HepG2 (cell line): ENCODE measurements at regions not wholly inside any gene's neighbourhood (a gene's known extent, or its start where the extent isn't known, plus 50 kb on each side); places are given as distances from the start of the nearest gene placed in this dataset.

Source experiments
- AFF4 ChIP-seq: sonication (generic); formaldehyde crosslinking; IDR thresholded peaks from 2 replicates; pipeline ENCODE4 v1.4.0; 2020; ENCODE audit warnings: missing genetic modification reagents
- CSRNP1 ChIP-seq: sonication (generic); formaldehyde crosslinking; IDR thresholded peaks from 2 replicates; pipeline ENCODE4 v1.8.1; 2023; ENCODE audit warnings: mild to moderate bottlenecking, missing genetic modification reagents
- EP300 ChIP-seq, 3 experiments: sonication (generic) in 1 of 3; formaldehyde crosslinking in 1 of 3; IDR thresholded peaks; 2 replicates each; pipeline versions ENCODE4 v1.5.1 to v1.6.1; 2011 to 2020; ENCODE audit warnings: low read depth in 2 of 3, low read length in 2 of 3, borderline replicate concordance in 1 of 3, improper control_type of control experiment in 1 of 3, mild to moderate bottlenecking in 1 of 3, missing genetic modification reagents in 1 of 3, moderate library complexity in 1 of 3
- FOXM1 ChIP-seq: sonication (generic); formaldehyde crosslinking; IDR thresholded peaks from 2 replicates; pipeline ENCODE4 v1.5.0; 2020; ENCODE audit warnings: missing genetic modification reagents
- HBP1 ChIP-seq: IDR thresholded peaks from 2 replicates; pipeline ENCODE4 v1.6.1; 2016; ENCODE audit warnings: low read depth, control low read depth
- POLR2A ChIP-seq, 2 experiments: IDR thresholded peaks; 2 replicates each; pipeline ENCODE4 v1.6.1; 2011; ENCODE audit warnings: low read depth in 2 of 2, low read length in 2 of 2, mild to moderate bottlenecking in 1 of 2, moderate library complexity in 1 of 2; ENCODE audit not compliant: insufficient read depth in 1 of 2
- RFXANK ChIP-seq: IDR thresholded peaks from 2 replicates; pipeline ENCODE4 v1.6.1; 2016
- USF2 ChIP-seq, 2 experiments: sonication (generic) in 1 of 2; formaldehyde crosslinking in 1 of 2; IDR thresholded peaks; 2 replicates each; pipeline versions ENCODE4 v1.5.1 to v1.6.1; 2011 to 2020; ENCODE audit warnings: borderline replicate concordance in 1 of 2, low read depth in 1 of 2, low read length in 1 of 2, mild to moderate bottlenecking in 1 of 2, missing genetic modification reagents in 1 of 2, moderate library complexity in 1 of 2
- ZBTB20 ChIP-seq: sonication (generic); formaldehyde crosslinking; IDR thresholded peaks from 2 replicates; pipeline ENCODE4 v1.8.1; 2023; ENCODE audit warnings: missing genetic modification reagents, low read depth, mild to moderate bottlenecking, borderline replicate concordance
- ZC3H4 ChIP-seq: sonication (generic); formaldehyde crosslinking; IDR thresholded peaks from 2 replicates; pipeline ENCODE4 v1.4.0; 2020; ENCODE audit warnings: missing genetic modification reagents, borderline replicate concordance

GRCh38 chr4:81984746-81985145 is 389.0 kb downstream of the HNRNPD start:
- TF ChIP-seq POLR2A (IDR thresholded peaks at IDR 0.05; ENCODE audit: insufficient read depth in 1 of 2, low read depth in 2 of 2, low read length in 2 of 2) (no peak), AFF4 (CRISPR knock-in tag) (no peak), HBP1 (no peak), CSRNP1 (CRISPR knock-in tag) (no peak), RFXANK (CRISPR knock-in tag) (no peak), ZC3H4 (CRISPR knock-in tag) (no peak), USF2 (IDR thresholded peaks at IDR 0.05; ENCODE audit: low read depth, low read length) (no peak), USF2 (CRISPR knock-in tag; IDR thresholded peaks at IDR 0.05; ENCODE audit: borderline replicate concordance) (no peak), FOXM1 (CRISPR knock-in tag) (no peak), ZBTB20 (CRISPR knock-in tag) (no peak), EP300 (IDR thresholded peaks at IDR 0.05; ENCODE audit: low read depth in 2 of 2, low read length in 2 of 2) (no peak), EP300 (CRISPR knock-in tag; IDR thresholded peaks at IDR 0.05; ENCODE audit: borderline replicate concordance) (no peak)
